ENCODE measurements at regions not wholly inside any gene's neighbourhood (a gene's known extent, or its start where the extent isn't known, plus 50 kb on each side); places are given as distances from the start of the nearest gene placed in this dataset.
"Not testable (repeated sequence)": the region's sequence is repeated elsewhere in the genome, so short reads cannot be mapped to it uniquely, and the experiment has no call there.

GRCh38 chr14:62497708-62498107 is 547.5 kb downstream of the KCNH5 start:
- no peak overlapping the region for H3K4me3 ChIP-seq
- H3K9me3 ChIP-seq, result peaks cover 0 to 13% (median 0%) of the 10 kb centered on the region in 3 donors
- ATAC-seq (no peak), DNase-seq (no peak)
- no peaks in the 10 kb centered on the region for H3K4me1 ChIP-seq
- intact Hi-C loops (cut with DNase I), result no loop called here
- no peaks in the 10 kb centered on the region for H3K36me3 ChIP-seq (replicated peaks in 1 of 2; ENCODE audit: insufficient read depth in 1 of 2, low read depth in 2 of 2)
- TF ChIP-seq CTCF (IDR thresholded peaks at IDR 0.05) (no peak), POLR2A (IDR thresholded peaks at IDR 0.05) (no peak)
- no peak overlapping the region for H3K27ac ChIP-seq
- 31 to 40% methylated on average over 1 of the region's 1 CpG for WGBS, 2 donors
- no peaks in the 10 kb centered on the region for H3K27me3 ChIP-seq

GRCh38 chr14:62501021-62501750 is 544.1 kb downstream of the KCNH5 start:
- intact Hi-C loops (cut with DNase I), result no loop called here
- ATAC-seq (no peak), DNase-seq (no peak)
- 69 to 86% methylated on average over 1 of the region's 1 CpG for WGBS, 2 donors
- H3K4me1 ChIP-seq, result no peaks in the 10 kb centered on the region
- H3K36me3 ChIP-seq (replicated peaks in 1 of 2; ENCODE audit: insufficient read depth in 1 of 2, low read depth in 2 of 2), result no peaks in the 10 kb centered on the region
- H3K27ac ChIP-seq, result no peak overlapping the region
- H3K9me3 ChIP-seq, result peaks cover 0 to 13% (median 0%) of the 10 kb centered on the region in 3 donors
- H3K27me3 ChIP-seq, result no peaks in the 10 kb centered on the region
- H3K4me3 ChIP-seq, result no peak overlapping the region
- TF ChIP-seq CTCF (IDR thresholded peaks at IDR 0.05) (no peak), POLR2A (IDR thresholded peaks at IDR 0.05) (no peak)

GRCh38 chr14:62505045-62505444 is 540.2 kb downstream of the KCNH5 start:
- no peaks in the 10 kb centered on the region for H3K9me3 ChIP-seq
- TF ChIP-seq CTCF (IDR thresholded peaks at IDR 0.05), result no peak
- no peak for TF ChIP-seq POLR2A (IDR thresholded peaks at IDR 0.05)
- intact Hi-C loops (cut with DNase I), result no loop called here
- ATAC-seq, result no peak
- no peaks in the 10 kb centered on the region for H3K36me3 ChIP-seq (replicated peaks in 1 of 2; ENCODE audit: insufficient read depth in 1 of 2, low read depth in 2 of 2)
- H3K27me3 ChIP-seq, result no peaks in the 10 kb centered on the region
- no peak overlapping the region for H3K27ac ChIP-seq
- WGBS, 2 donors, result 59 to 70% methylated on average over 4 of the region's 4 CpGs
- no peak for DNase-seq
- no peaks in the 10 kb centered on the region for H3K4me1 ChIP-seq
- H3K4me3 ChIP-seq, result no peak overlapping the region

DNA sequence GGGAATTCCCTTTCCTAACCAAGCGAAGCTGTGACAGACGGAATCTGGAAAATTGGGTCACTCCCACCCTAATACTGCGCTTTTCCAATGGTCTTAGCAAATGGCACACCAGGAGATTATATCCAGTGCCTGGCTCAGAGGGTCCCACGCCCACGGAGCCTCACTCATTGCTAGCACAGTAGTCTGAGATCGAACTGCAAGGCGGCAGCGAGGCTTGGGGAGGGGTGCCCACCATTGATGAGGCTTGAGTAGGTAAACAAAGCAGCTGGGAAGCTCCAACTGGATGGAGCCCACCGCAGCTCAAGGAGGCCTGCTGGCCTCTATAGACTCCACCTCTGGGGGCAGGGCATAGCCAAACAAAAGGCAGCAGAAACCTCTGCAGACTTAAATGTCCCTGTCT is 523.9 kb downstream of the KCNH5 start:
- intact Hi-C loops (cut with DNase I); H3K27me3 ChIP-seq; H3K4me3 ChIP-seq; H3K36me3 ChIP-seq (replicated peaks in 1 of 2; ENCODE audit: insufficient read depth in 1 of 2, low read depth in 2 of 2); H3K9me3 ChIP-seq; ATAC-seq; H3K4me1 ChIP-seq; H3K27ac ChIP-seq; DNase-seq: not testable (repeated sequence)
- WGBS, 2 donors, result 87 to 88% methylated on average over 3 to 8 of the region's 9 CpGs

- WGBS, 2 donors, result 34 to 47% methylated on average over 1 of the region's 1 CpG
- Histone ChIP-seq H3K9me3 (no peaks in the 10 kb centered on the region), H3K27ac (no peak overlapping the region), H3K4me3 (no peak overlapping the region), H3K36me3 (replicated peaks in 1 of 2; ENCODE audit: insufficient read depth in 1 of 2, low read depth in 2 of 2) (no peaks in the 10 kb centered on the region), H3K4me1 (no peaks in the 10 kb centered on the region), H3K27me3 (no peaks in the 10 kb centered on the region)
- TF ChIP-seq POLR2A (IDR thresholded peaks at IDR 0.05), result no peak
- TF ChIP-seq CTCF (IDR thresholded peaks at IDR 0.05), result no peak
- ATAC-seq, result no peak
- no peak for DNase-seq
- intact Hi-C loops (cut with DNase I), result no loop called here
These were observed 517.0 kb downstream of the KCNH5 start for GRCh38 chr14:62528296-62528695.

Measured in body of pancreas (tissue), 4 donors.